ENCODE measurements at regions not wholly inside any gene's neighbourhood (a gene's known extent, or its start where the extent isn't known, plus 50 kb on each side); places are given as distances from the start of the nearest gene placed in this dataset.
"Not testable (repeated sequence)": the region's sequence is repeated elsewhere in the genome, so short reads cannot be mapped to it uniquely, and the experiment has no call there.

- Histone ChIP-seq H3K36me3 (no peaks in the 10 kb centered on the region), H3K27me3 (ENCODE audit: low read depth) (no peaks in the 10 kb centered on the region), H3K9me3 (no peaks in the 10 kb centered on the region), H3K4me1 (no peaks in the 10 kb centered on the region), H3K4me3 (no peak overlapping the region), H3K27ac (no peak overlapping the region)
- intact Hi-C loops (cut with DNase I) = no loop called here
- ATAC-seq (no peak), DNase-seq (no peak)
- TF ChIP-seq CTCF (IDR thresholded peaks at IDR 0.05) = no peak
Measured at GRCh38 chr18:1357724-1358123, 453.1 kb downstream of the ADCYAP1 start.

- H3K27ac ChIP-seq = no peak overlapping the region
- H3K27me3 ChIP-seq (ENCODE audit: low read depth) = no peaks in the 10 kb centered on the region
- ATAC-seq (no peak), DNase-seq (no peak)
- H3K4me1 ChIP-seq = no peaks in the 10 kb centered on the region
- intact Hi-C loops (cut with DNase I) = loop anchor here (10.0 kb wide), 1 partner anchor 53 kb away; no protein-coding TSS in a partner anchor
- H3K9me3 ChIP-seq = no peaks in the 10 kb centered on the region
- no peaks in the 10 kb centered on the region for H3K36me3 ChIP-seq
- H3K4me3 ChIP-seq = no peak overlapping the region
- TF ChIP-seq CTCF (IDR thresholded peaks at IDR 0.05) = no peak
Measured at GRCh38 chr18:1361936-1362335, 457.3 kb downstream of the ADCYAP1 start.

- ATAC-seq = no peak
Measured at GRCh38 chr18:1370552-1370951, 465.9 kb downstream of the ADCYAP1 start.

GRCh38 chr18:1371724-1372123 is 467.1 kb downstream of the ADCYAP1 start:
- Histone ChIP-seq H3K27me3 (ENCODE audit: low read depth) (no peaks in the 10 kb centered on the region), H3K27ac (no peak overlapping the region), H3K36me3 (no peaks in the 10 kb centered on the region), H3K4me3 (no peak overlapping the region), H3K9me3 (no peaks in the 10 kb centered on the region), H3K4me1 (no peaks in the 10 kb centered on the region)
- no peak for ATAC-seq
- intact Hi-C loops (cut with DNase I) = no loop called here
- no peak for TF ChIP-seq CTCF (IDR thresholded peaks at IDR 0.05)
- no peak for DNase-seq

More at GRCh38 chr18:1370552-1370951, 465.9 kb downstream of the ADCYAP1 start:
- Histone ChIP-seq H3K4me1 (no peaks in the 10 kb centered on the region), H3K4me3 (no peak overlapping the region), H3K36me3 (no peaks in the 10 kb centered on the region), H3K27me3 (ENCODE audit: low read depth) (no peaks in the 10 kb centered on the region), H3K9me3 (no peaks in the 10 kb centered on the region), H3K27ac (no peak overlapping the region)
- intact Hi-C loops (cut with DNase I) = no loop called here
- no peak for TF ChIP-seq CTCF (IDR thresholded peaks at IDR 0.05)
- no peak for DNase-seq

GRCh38 chr18:1383465-1383864 is 478.8 kb downstream of the ADCYAP1 start:
- H3K9me3 ChIP-seq = no peaks in the 10 kb centered on the region
- H3K4me3 ChIP-seq = no peak overlapping the region
- H3K27me3 ChIP-seq (ENCODE audit: low read depth) = no peaks in the 10 kb centered on the region
- no peaks in the 10 kb centered on the region for H3K4me1 ChIP-seq
- TF ChIP-seq CTCF (IDR thresholded peaks at IDR 0.05) = no peak
- no peak overlapping the region for H3K27ac ChIP-seq
- no peak for DNase-seq
- ATAC-seq = peak in 1 of 2 donors; percentile 27
- H3K36me3 ChIP-seq = no peaks in the 10 kb centered on the region
- intact Hi-C loops (cut with DNase I) = no loop called here

GRCh38 chr18:1388468-1388867 is 483.8 kb downstream of the ADCYAP1 start:
- DNase-seq; intact Hi-C loops (cut with DNase I); H3K36me3 ChIP-seq; H3K27me3 ChIP-seq (ENCODE audit: low read depth); H3K27ac ChIP-seq; H3K4me1 ChIP-seq; ATAC-seq; H3K4me3 ChIP-seq; H3K9me3 ChIP-seq: not testable (repeated sequence)
